GM12878 (cell line): ENCODE measurements at regions not wholly inside any gene's neighbourhood (a gene's known extent, or its start where the extent isn't known, plus 50 kb on each side); places are given as distances from the start of the nearest gene placed in this dataset.

Source experiments
- ATAC-seq: fragments of 200-7000 bp; cut with Tn5 transposase; 3 replicates; pipeline ENCODE4 v1.9.1; 2020; ENCODE audit warnings: mild to moderate bottlenecking, moderate library complexity
- BruUV-seq: library from RNA; stranded (reverse); fragments of 400-500 nt; replicated peaks from 2 replicates; lab custom pipeline; 2021; lab: Mats Ljungman, UMichigan
- CTCF ChIA-PET: fragments of 300-600 bp; sonication (Branson Sonifier 250); formaldehyde crosslinking; extraction: SDS; loops from one replicate; lab custom pipeline; 2021; ENCODE audit warnings: inconsistent platforms; lab: Yijun Ruan, JAX
- POLR2A ChIA-PET: fragments of 350-600 bp; formaldehyde crosslinking; extraction: SDS; loops from one replicate; lab custom pipeline; 2021; ENCODE audit warnings: inconsistent platforms; lab: Charles Lee
- RAD21 ChIA-PET: fragments of 300-600 bp; sonication (Branson Sonifier 250); formaldehyde crosslinking; loops from one replicate; lab custom pipeline; 2023; ENCODE audit warnings: antibody characterized with exemption; ENCODE audit not compliant: unreplicated experiment; lab: Charles Lee
- SMC1A ChIA-PET: fragments of 300-600 bp; sonication (Branson Sonifier 250); formaldehyde crosslinking; loops from one replicate; lab custom pipeline; 2023; ENCODE audit not compliant: unreplicated experiment, uncharacterized antibody; lab: Charles Lee
- DNase-seq: peaks from one replicate; pipeline ENCODE4 v3.0.0-alpha.2; 2011; ENCODE audit warnings: low read depth, low spot score
- FAIRE-seq: peaks from 3 replicates; lab custom pipeline; 2011; peaks lifted over from hg19 to GRCh38; lab: Jason Lieb, UNC
- H2AFZ ChIP-seq: 2 replicates; pipeline ENCODE4 v1.6.0; 2011; ENCODE audit warnings: low read depth, low read length, control low read depth; ENCODE audit not compliant: control insufficient read depth
- H3K27ac ChIP-seq: 2 replicates; pipeline ENCODE4 v1.5.1; 2011; ENCODE audit warnings: control low read depth; ENCODE audit not compliant: control insufficient read depth, insufficient read depth
- H3K27me3 ChIP-seq, 2 experiments: replicated peaks in 1 of 2; 2 replicates each; pipeline versions ENCODE4 v1.6.0 to v1.6.1; 2011; ENCODE audit warnings: low read length in 1 of 2; ENCODE audit not compliant: control insufficient read depth in 2 of 2, insufficient read depth in 2 of 2
- H3K36me3 ChIP-seq, 2 experiments: 2 replicates each; pipeline ENCODE4 v1.5.1; 2011; ENCODE audit warnings: low read length in 1 of 2; ENCODE audit not compliant: control insufficient read depth in 2 of 2, insufficient read depth in 2 of 2
- H3K4me1 ChIP-seq: 2 replicates; pipeline ENCODE4 v1.6.1; 2011; ENCODE audit warnings: mild to moderate bottlenecking, low read length, moderate library complexity, mixed read lengths; ENCODE audit not compliant: control insufficient read depth, insufficient read depth
- H3K4me2 ChIP-seq: 2 replicates; pipeline ENCODE4 v1.6.0; 2011; ENCODE audit warnings: control low read depth; ENCODE audit not compliant: control insufficient read depth, insufficient read depth
- H3K4me3 ChIP-seq: fragments of 200-600 bp; sonication (generic); 2 replicates; pipeline ENCODE4 v1.5.1; 2016
- H3K79me2 ChIP-seq: 2 replicates; pipeline ENCODE4 v1.6.0; 2011; ENCODE audit warnings: low read length; ENCODE audit not compliant: control insufficient read depth, insufficient read depth
- H3K9ac ChIP-seq: 2 replicates; pipeline ENCODE4 v1.8.0; 2011; ENCODE audit warnings: low read length, control low read depth, mixed read lengths; ENCODE audit not compliant: control insufficient read depth, insufficient read depth
- H3K9me3 ChIP-seq: replicated peaks from 3 replicates; pipeline ENCODE4 v1.5.1; 2011; ENCODE audit warnings: mild to moderate bottlenecking, low read length; ENCODE audit not compliant: control insufficient read depth, insufficient read depth
- H4K20me1 ChIP-seq: 2 replicates; pipeline ENCODE4 v1.6.0; 2011; ENCODE audit not compliant: control insufficient read depth, insufficient read depth
- ATF7 ChIP-seq: fragments of 450-650 bp; IDR thresholded peaks from 2 replicates; pipeline ENCODE4 v1.6.1; 2016; ENCODE audit warnings: low read depth, mild to moderate bottlenecking
- BHLHE40 ChIP-seq, 2 experiments: fragments of 450-650 bp in 1 of 2; IDR thresholded peaks; 2 replicates each; pipeline ENCODE4 v1.6.1; 2011 to 2017; ENCODE audit warnings: low read depth in 2 of 2, borderline replicate concordance in 1 of 2, improper control_type of control experiment in 1 of 2, low read length in 1 of 2, mild to moderate bottlenecking in 1 of 2
- CBX3 ChIP-seq: fragments of 200-600 bp; sonication (generic); IDR thresholded peaks from 2 replicates; pipeline ENCODE4 v1.6.1; 2016; ENCODE audit warnings: low read depth, borderline replicate concordance
- CHD2 ChIP-seq: IDR thresholded peaks from 2 replicates; pipeline ENCODE4 v1.6.1; 2011; ENCODE audit warnings: low read depth, low read length, improper control_type of control experiment, borderline replicate concordance
- CREB1 ChIP-seq: IDR thresholded peaks from 2 replicates; pipeline ENCODE4 v1.6.1; 2012; ENCODE audit warnings: low read depth, mild to moderate bottlenecking, inconsistent platforms
- IRF4 ChIP-seq: IDR thresholded peaks from 2 replicates; pipeline ENCODE4 v1.6.1; 2011; ENCODE audit warnings: low read depth, low read length
- PML ChIP-seq: IDR thresholded peaks from 2 replicates; pipeline ENCODE4 v1.6.1; 2012; ENCODE audit warnings: low read length, inconsistent platforms
- SMC3 ChIP-seq: IDR thresholded peaks from 2 replicates; pipeline ENCODE4 v1.6.1; 2011; ENCODE audit warnings: low read length, improper control_type of control experiment, borderline replicate concordance
- SRF ChIP-seq, 2 experiments: IDR thresholded peaks; 2 replicates each; pipeline ENCODE4 v1.6.1; 2011; ENCODE audit warnings: low read depth in 2 of 2, low read length in 2 of 2, mild to moderate bottlenecking in 1 of 2, moderate library complexity in 1 of 2
- TCF12 ChIP-seq: IDR thresholded peaks from 2 replicates; pipeline ENCODE4 v1.6.1; 2011; ENCODE audit warnings: low read depth, mild to moderate bottlenecking, low read length
- YY1 ChIP-seq: IDR thresholded peaks from 2 replicates; pipeline ENCODE4 v1.6.1; 2011; ENCODE audit warnings: low read depth, mild to moderate bottlenecking, low read length
- WGBS: methylation state at CpG from one replicate; pipeline ENCODE4 v1.1.6; 2016; ENCODE audit warnings: low lambda C conversion rate; ENCODE audit not compliant: insufficient replicate concordance, insufficient coverage; ENCODE audit errors: missing lambda C conversion rate; 5-methylcytosine and 5-hydroxymethylcytosine counted together
- in situ Hi-C: fragments of 300-500 bp; cut with MboI; formaldehyde crosslinking; loops from 9 replicates; pipeline ENCODE4 v1.14.3; 2018; ENCODE audit warnings: mixed read lengths
- intact Hi-C: fragments of 100-400 bp; cut with micrococcal nuclease; formaldehyde crosslinking; loops from one replicate; pipeline ENCODE4 v1.14.2; 2022; ENCODE audit not compliant: unreplicated experiment
- TF ChIP-seq, protein P1 (sequence below): fragments of 150-350 bp; IDR thresholded peaks from 2 replicates; pipeline ENCODE4 v1.6.1; 2014; ENCODE audit warnings: mild to moderate bottlenecking, low read depth, low read length
- TF ChIP-seq, protein P2 (sequence below): IDR thresholded peaks from 2 replicates; pipeline ENCODE4 v1.6.1; 2012; ENCODE audit warnings: mild to moderate bottlenecking, low read depth, low read length
- TF ChIP-seq, protein P3 (sequence below): fragments of 450-650 bp; formaldehyde crosslinking; IDR thresholded peaks from 2 replicates; pipeline ENCODE4 v1.4.0; 2020; ENCODE audit warnings: mild to moderate bottlenecking, moderate library complexity
- TF ChIP-seq, protein P4 (sequence below): fragments of 450-650 bp; IDR thresholded peaks from 2 replicates; pipeline ENCODE4 v1.6.1; 2017; ENCODE audit warnings: low read depth, mild to moderate bottlenecking, moderate library complexity

GRCh38 chr2:66236067-66236685 is 198.7 kb upstream of the MEIS1 start:
- no peak for FAIRE-seq
- ATAC-seq: no peak
- no peaks in the 10 kb centered on the region for H3K9me3 ChIP-seq
- H3K36me3 ChIP-seq: no peaks in the 10 kb centered on the region
- ChIA-PET RAD21 (no interaction called here), SMC1A (no interaction called here), CTCF (no interaction called here), POLR2A (no interaction called here)
- H2AFZ ChIP-seq: no peak overlapping the region
- no TSS peak for BruUV-seq
- no peak overlapping the region for H3K4me2 ChIP-seq
- no peak for DNase-seq
- no peak overlapping the region for H3K27ac ChIP-seq
- no peaks in the 10 kb centered on the region for H3K27me3 ChIP-seq
- intact Hi-C loops (no loop called here), in situ Hi-C loops (no loop called here)
- no peaks in the 10 kb centered on the region for H3K79me2 ChIP-seq
- no peaks in the 10 kb centered on the region for H4K20me1 ChIP-seq
- WGBS: 9% methylated on average over 9 of the region's 9 CpGs
- H3K4me3 ChIP-seq: no peak overlapping the region
- no peaks in the 10 kb centered on the region for H3K4me1 ChIP-seq
- no peak overlapping the region for H3K9ac ChIP-seq
- TF ChIP-seq BHLHE40 (IDR thresholded peaks at IDR 0.05; ENCODE audit: borderline replicate concordance in 1 of 2, low read depth in 2 of 2, low read length in 1 of 2) (no peak), TCF12 (no peak), CREB1 (no peak), IRF4 (no peak), ATF7 (no peak), PML (no peak), CBX3 (no peak), YY1 (no peak), CHD2 (no peak), SMC3 (no peak), SRF (IDR thresholded peaks at IDR 0.05; ENCODE audit: low read depth in 2 of 2, low read length in 2 of 2) (no peak)
- TF ChIP-seq, protein P1, sequence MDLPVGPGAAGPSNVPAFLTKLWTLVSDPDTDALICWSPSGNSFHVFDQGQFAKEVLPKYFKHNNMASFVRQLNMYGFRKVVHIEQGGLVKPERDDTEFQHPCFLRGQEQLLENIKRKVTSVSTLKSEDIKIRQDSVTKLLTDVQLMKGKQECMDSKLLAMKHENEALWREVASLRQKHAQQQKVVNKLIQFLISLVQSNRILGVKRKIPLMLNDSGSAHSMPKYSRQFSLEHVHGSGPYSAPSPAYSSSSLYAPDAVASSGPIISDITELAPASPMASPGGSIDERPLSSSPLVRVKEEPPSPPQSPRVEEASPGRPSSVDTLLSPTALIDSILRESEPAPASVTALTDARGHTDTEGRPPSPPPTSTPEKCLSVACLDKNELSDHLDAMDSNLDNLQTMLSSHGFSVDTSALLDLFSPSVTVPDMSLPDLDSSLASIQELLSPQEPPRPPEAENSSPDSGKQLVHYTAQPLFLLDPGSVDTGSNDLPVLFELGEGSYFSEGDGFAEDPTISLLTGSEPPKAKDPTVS: no peak
- TF ChIP-seq, protein P2, sequence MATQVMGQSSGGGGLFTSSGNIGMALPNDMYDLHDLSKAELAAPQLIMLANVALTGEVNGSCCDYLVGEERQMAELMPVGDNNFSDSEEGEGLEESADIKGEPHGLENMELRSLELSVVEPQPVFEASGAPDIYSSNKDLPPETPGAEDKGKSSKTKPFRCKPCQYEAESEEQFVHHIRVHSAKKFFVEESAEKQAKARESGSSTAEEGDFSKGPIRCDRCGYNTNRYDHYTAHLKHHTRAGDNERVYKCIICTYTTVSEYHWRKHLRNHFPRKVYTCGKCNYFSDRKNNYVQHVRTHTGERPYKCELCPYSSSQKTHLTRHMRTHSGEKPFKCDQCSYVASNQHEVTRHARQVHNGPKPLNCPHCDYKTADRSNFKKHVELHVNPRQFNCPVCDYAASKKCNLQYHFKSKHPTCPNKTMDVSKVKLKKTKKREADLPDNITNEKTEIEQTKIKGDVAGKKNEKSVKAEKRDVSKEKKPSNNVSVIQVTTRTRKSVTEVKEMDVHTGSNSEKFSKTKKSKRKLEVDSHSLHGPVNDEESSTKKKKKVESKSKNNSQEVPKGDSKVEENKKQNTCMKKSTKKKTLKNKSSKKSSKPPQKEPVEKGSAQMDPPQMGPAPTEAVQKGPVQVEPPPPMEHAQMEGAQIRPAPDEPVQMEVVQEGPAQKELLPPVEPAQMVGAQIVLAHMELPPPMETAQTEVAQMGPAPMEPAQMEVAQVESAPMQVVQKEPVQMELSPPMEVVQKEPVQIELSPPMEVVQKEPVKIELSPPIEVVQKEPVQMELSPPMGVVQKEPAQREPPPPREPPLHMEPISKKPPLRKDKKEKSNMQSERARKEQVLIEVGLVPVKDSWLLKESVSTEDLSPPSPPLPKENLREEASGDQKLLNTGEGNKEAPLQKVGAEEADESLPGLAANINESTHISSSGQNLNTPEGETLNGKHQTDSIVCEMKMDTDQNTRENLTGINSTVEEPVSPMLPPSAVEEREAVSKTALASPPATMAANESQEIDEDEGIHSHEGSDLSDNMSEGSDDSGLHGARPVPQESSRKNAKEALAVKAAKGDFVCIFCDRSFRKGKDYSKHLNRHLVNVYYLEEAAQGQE: no peak
- TF ChIP-seq, protein P3, sequence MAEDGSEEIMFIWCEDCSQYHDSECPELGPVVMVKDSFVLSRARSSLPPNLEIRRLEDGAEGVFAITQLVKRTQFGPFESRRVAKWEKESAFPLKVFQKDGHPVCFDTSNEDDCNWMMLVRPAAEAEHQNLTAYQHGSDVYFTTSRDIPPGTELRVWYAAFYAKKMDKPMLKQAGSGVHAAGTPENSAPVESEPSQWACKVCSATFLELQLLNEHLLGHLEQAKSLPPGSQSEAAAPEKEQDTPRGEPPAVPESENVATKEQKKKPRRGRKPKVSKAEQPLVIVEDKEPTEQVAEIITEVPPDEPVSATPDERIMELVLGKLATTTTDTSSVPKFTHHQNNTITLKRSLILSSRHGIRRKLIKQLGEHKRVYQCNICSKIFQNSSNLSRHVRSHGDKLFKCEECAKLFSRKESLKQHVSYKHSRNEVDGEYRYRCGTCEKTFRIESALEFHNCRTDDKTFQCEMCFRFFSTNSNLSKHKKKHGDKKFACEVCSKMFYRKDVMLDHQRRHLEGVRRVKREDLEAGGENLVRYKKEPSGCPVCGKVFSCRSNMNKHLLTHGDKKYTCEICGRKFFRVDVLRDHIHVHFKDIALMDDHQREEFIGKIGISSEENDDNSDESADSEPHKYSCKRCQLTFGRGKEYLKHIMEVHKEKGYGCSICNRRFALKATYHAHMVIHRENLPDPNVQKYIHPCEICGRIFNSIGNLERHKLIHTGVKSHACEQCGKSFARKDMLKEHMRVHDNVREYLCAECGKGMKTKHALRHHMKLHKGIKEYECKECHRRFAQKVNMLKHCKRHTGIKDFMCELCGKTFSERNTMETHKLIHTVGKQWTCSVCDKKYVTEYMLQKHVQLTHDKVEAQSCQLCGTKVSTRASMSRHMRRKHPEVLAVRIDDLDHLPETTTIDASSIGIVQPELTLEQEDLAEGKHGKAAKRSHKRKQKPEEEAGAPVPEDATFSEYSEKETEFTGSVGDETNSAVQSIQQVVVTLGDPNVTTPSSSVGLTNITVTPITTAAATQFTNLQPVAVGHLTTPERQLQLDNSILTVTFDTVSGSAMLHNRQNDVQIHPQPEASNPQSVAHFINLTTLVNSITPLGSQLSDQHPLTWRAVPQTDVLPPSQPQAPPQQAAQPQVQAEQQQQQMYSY (CRISPR knock-in tag): no peak
- TF ChIP-seq, protein P4, sequence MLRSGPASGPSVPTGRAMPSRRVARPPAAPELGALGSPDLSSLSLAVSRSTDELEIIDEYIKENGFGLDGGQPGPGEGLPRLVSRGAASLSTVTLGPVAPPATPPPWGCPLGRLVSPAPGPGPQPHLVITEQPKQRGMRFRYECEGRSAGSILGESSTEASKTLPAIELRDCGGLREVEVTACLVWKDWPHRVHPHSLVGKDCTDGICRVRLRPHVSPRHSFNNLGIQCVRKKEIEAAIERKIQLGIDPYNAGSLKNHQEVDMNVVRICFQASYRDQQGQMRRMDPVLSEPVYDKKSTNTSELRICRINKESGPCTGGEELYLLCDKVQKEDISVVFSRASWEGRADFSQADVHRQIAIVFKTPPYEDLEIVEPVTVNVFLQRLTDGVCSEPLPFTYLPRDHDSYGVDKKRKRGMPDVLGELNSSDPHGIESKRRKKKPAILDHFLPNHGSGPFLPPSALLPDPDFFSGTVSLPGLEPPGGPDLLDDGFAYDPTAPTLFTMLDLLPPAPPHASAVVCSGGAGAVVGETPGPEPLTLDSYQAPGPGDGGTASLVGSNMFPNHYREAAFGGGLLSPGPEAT: no peak
